NCI-H1930 (cell line): ENCODE measurements at regions not wholly inside any gene's neighbourhood (a gene's known extent, or its start where the extent isn't known, plus 50 kb on each side); places are given as distances from the start of the nearest gene placed in this dataset.
A peak's percentile ranks its signal among the peaks of the same experiment; 100 is the strongest.

Experiments
- DNase-seq, 2 experiments: peaks; one replicate each; lab custom pipeline; 2025; lab: John Stamatoyannopoulos, UW

- DNase-seq = peak in 1 of 2 experiments; percentile 43
Measured at GRCh38 chr5:123875561-123876275, 363.7 kb downstream of the CSNK1G3 start.

- DNase-seq = no peak
Measured at GRCh38 chr5:123874600-123875201, 362.7 kb downstream of the CSNK1G3 start.

- DNase-seq = no peak
Measured at GRCh38 chr5:123873846-123874245, 361.9 kb downstream of the CSNK1G3 start.

GRCh38 chr5:123871373-123871772 is 359.4 kb downstream of the CSNK1G3 start:
- no peak for DNase-seq

GRCh38 chr5:123868881-123869280 is 356.9 kb downstream of the CSNK1G3 start:
- no peak for DNase-seq

GRCh38 chr5:123868267-123868666 is 356.3 kb downstream of the CSNK1G3 start:
- no peak for DNase-seq

GRCh38 chr5:123865641-123866040 is 353.7 kb downstream of the CSNK1G3 start:
- DNase-seq = no peak

- no peak for DNase-seq
Measured at GRCh38 chr5:123864578-123864977, 352.6 kb downstream of the CSNK1G3 start.

- no peak for DNase-seq
Measured at GRCh38 chr5:123858938-123859337, 347.0 kb downstream of the CSNK1G3 start.

GRCh38 chr5:123856766-123857165 is 344.8 kb downstream of the CSNK1G3 start:
- no peak for DNase-seq

GRCh38 chr5:123855609-123856008 is 343.6 kb downstream of the CSNK1G3 start:
- no peak for DNase-seq

- no peak for DNase-seq
Measured at GRCh38 chr5:123845356-123846100, 333.6 kb downstream of the CSNK1G3 start.

GRCh38 chr5:123844873-123845272 is 332.9 kb downstream of the CSNK1G3 start:
- no peak for DNase-seq

- DNase-seq = no peak
Measured at GRCh38 chr5:123835421-123835820, 323.4 kb downstream of the CSNK1G3 start.

- DNase-seq = no peak
Measured at GRCh38 chr5:123830575-123830974, 318.6 kb downstream of the CSNK1G3 start.

- no peak for DNase-seq
Measured at GRCh38 chr5:123827811-123828210, 315.8 kb downstream of the CSNK1G3 start.

- no peak for DNase-seq
Measured at GRCh38 chr5:123819833-123820232, 307.9 kb downstream of the CSNK1G3 start.

GRCh38 chr5:123819386-123819785 is 307.4 kb downstream of the CSNK1G3 start:
- no peak for DNase-seq

GRCh38 chr5:123817267-123817666 is 305.3 kb downstream of the CSNK1G3 start:
- DNase-seq = no peak

- peak in 1 of 2 experiments; percentile 32 for DNase-seq
Measured at GRCh38 chr5:123814801-123815470, 303.0 kb downstream of the CSNK1G3 start.

- DNase-seq = peak; percentile 82 to 87
Measured at GRCh38 chr5:123813937-123814624, 302.1 kb downstream of the CSNK1G3 start.

GRCh38 chr5:123813264-123813663 is 301.3 kb downstream of the CSNK1G3 start:
- no peak for DNase-seq
